ENCODE measurements at regions not wholly inside any gene's neighbourhood (a gene's known extent, or its start where the extent isn't known, plus 50 kb on each side); places are given as distances from the start of the nearest gene placed in this dataset.

DNA sequence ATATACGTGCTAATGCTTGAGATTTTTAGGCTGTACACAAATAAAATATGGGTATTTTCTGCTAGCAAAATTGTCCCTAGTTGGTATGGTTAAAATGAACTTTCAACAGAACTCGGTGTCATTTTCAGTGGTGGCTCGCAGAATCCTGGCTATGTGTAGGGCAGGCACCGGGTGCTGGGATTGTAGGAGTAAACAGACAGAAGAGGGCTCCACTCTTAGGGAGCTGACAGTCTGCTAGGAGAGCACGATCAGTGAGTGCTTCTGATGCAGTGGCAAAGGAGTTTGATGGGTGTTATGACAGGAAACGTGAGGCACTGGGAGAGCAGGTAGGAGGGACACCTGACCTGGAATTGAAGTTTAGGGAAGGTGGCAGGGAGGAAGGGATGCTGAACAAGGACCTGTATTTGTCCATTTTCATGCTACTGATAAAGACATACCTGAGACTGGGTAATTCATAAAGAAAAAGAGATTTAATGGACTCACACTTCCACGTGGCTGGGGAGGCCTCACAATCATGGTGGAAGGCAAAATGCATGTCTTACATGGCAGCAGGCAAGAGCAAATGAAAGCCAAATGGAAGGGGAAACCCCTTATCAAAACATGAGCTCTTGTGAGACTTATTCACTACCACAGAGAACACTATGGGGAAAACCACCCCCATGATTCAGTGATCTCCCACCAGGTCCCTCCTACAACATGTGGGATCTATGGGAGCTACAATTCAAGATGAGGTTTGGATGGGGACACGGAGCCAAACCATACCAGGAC is 105.4 kb upstream of the LCLAT1 start:
- peaks cover 24% of the 10 kb centered on the region for H3K36me3 Mint-ChIP-seq (ENCODE audit: low read depth)
- ChIA-PET POLR2A (interaction anchor here (0.6 to 1.0 kb wide), 3 partner anchors 36 to 231 kb away, joined by 3 to 6 read pairs (median 4); no protein-coding TSS in a partner anchor), CTCF (interaction anchor here (0.7 to 0.8 kb wide), 3 partner anchors 32 to 121 kb away, joined by 3 read pairs; no protein-coding TSS in a partner anchor)
- intact Hi-C loops (cut with DNase I, micrococcal nuclease) = no loop called here
- H3K9me3 Mint-ChIP-seq (ENCODE audit: low read depth) = peaks cover 15% of the 10 kb centered on the region
- H3K4me1 Mint-ChIP-seq = peaks cover 40% of the 10 kb centered on the region
- no peaks in the 10 kb centered on the region for H3K27me3 Mint-ChIP-seq
- ATAC-seq = peak; percentile 43
- no peak overlapping the region for H3K4me3 Mint-ChIP-seq
- H3K27ac Mint-ChIP-seq = peak overlapping the region; percentile 64
- peak; percentile 38 for DNase-seq

GRCh38 chr2:30346471-30347169 is 100.4 kb upstream of the LCLAT1 start:
- H3K9me3 Mint-ChIP-seq (ENCODE audit: low read depth) = peaks cover 11% of the 10 kb centered on the region
- intact Hi-C loops (cut with DNase I, micrococcal nuclease) = no loop called here
- H3K27me3 Mint-ChIP-seq = no peaks in the 10 kb centered on the region
- H3K36me3 Mint-ChIP-seq (ENCODE audit: low read depth) = peaks cover 14% of the 10 kb centered on the region
- POLR2A ChIA-PET = interaction anchor here (0.7 kb wide), 1 partner anchor 13 kb away, joined by 3 read pairs; no protein-coding TSS in a partner anchor
- CTCF ChIA-PET = interaction anchor here (1.5 kb wide), 2 partner anchors 10 to 14 kb away, joined by 3 to 6 read pairs; no protein-coding TSS in a partner anchor
- no peak overlapping the region for H3K4me3 Mint-ChIP-seq
- no peak for DNase-seq
- no peak for ATAC-seq
- peaks cover 20% of the 10 kb centered on the region for H3K4me1 Mint-ChIP-seq
- H3K27ac Mint-ChIP-seq = no peak overlapping the region

- ATAC-seq = peak; percentile 82
- CTCF ChIA-PET = interaction anchor here (1.1 kb wide), 1 partner anchor 82 kb away, joined by 5 read pairs; no protein-coding TSS in a partner anchor
These were observed 98.2 kb upstream of the LCLAT1 start for GRCh38 chr2:30348825-30349224.

DNA sequence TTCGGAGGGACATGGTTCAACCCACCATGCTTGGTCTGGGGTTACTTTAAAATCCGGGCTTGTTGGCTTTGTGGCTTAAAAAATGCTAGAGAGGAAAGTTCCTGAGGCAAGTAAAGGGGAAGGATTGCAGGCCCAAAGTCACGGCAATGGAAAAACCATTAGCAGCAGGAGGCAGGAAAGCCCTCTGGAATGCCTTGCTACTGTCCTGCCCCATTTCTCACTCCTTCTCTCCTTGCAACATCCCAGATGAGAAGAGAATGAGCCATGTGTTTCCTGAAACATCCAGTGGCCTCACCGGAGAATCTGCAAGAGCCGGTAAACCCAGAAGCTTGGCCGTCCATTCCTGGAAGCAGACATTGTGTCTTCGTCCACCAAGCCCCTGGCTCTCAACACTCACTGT is 97.4 kb upstream of the LCLAT1 start:
- no peak for ATAC-seq
- intact Hi-C loops (cut with DNase I, micrococcal nuclease) = no loop called here
- ChIA-PET POLR2A (no interaction called here), CTCF (interaction anchor here (0.7 kb wide), 1 partner anchor 35 kb away, joined by 3 read pairs; no protein-coding TSS in a partner anchor)
- Mint-ChIP-seq H3K36me3 (ENCODE audit: low read depth) (no peaks in the 10 kb centered on the region), H3K27me3 (no peaks in the 10 kb centered on the region), H3K4me1 (peaks cover 16% of the 10 kb centered on the region), H3K9me3 (ENCODE audit: low read depth) (no peaks in the 10 kb centered on the region), H3K27ac (no peak overlapping the region), H3K4me3 (no peak overlapping the region)
- no peak for DNase-seq

More at GRCh38 chr2:30348825-30349224, 98.2 kb upstream of the LCLAT1 start:
- POLR2A ChIA-PET = no interaction called here
- H3K9me3 Mint-ChIP-seq (ENCODE audit: low read depth) = no peaks in the 10 kb centered on the region
- peak overlapping the region; percentile 64 for H3K27ac Mint-ChIP-seq
- intact Hi-C loops (cut with DNase I, micrococcal nuclease) = no loop called here
- H3K4me3 Mint-ChIP-seq = no peak overlapping the region
- no peaks in the 10 kb centered on the region for H3K27me3 Mint-ChIP-seq
- peaks cover 16% of the 10 kb centered on the region for H3K4me1 Mint-ChIP-seq
- H3K36me3 Mint-ChIP-seq (ENCODE audit: low read depth) = no peaks in the 10 kb centered on the region
- peak; percentile 55 for DNase-seq

DNA sequence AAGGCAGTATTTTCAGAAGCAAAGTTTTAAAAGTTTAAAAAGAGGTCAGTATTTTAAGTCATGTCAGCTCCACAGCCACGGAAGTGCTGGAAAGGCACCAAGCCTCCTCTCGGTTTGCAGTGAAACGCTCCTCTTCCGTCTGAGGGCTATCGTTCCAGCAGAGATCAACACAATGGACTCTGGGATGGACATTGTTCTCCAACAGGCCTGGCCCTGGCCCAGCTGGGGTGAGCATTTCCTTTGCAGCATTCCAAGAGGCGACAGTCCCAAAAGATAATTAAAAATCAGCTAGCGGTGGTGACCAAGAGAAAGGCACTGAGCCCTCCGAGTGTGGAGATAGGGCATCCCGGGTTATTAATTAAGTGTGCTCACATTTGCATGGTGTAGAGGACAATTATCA is 95.9 kb upstream of the LCLAT1 start:
- Mint-ChIP-seq H3K27me3 (no peaks in the 10 kb centered on the region), H3K9me3 (ENCODE audit: low read depth) (no peaks in the 10 kb centered on the region), H3K4me1 (peaks cover 16% of the 10 kb centered on the region), H3K36me3 (ENCODE audit: low read depth) (no peaks in the 10 kb centered on the region), H3K27ac (no peak overlapping the region), H3K4me3 (no peak overlapping the region)
- no peak for ATAC-seq
- ChIA-PET POLR2A (no interaction called here), CTCF (interaction anchor here (1.4 kb wide), 1 partner anchor 28 kb away, joined by 4 read pairs; no protein-coding TSS in a partner anchor)
- intact Hi-C loops (cut with DNase I, micrococcal nuclease) = no loop called here
- no peak for DNase-seq

- ChIA-PET POLR2A (no interaction called here), CTCF (interaction anchor here (0.9 to 1.4 kb wide), 2 partner anchors 27 to 120 kb away, joined by 3 to 4 read pairs; no protein-coding TSS in a partner anchor)
- Mint-ChIP-seq H3K36me3 (ENCODE audit: low read depth) (no peaks in the 10 kb centered on the region), H3K4me3 (no peak overlapping the region), H3K4me1 (peaks cover 16% of the 10 kb centered on the region), H3K9me3 (ENCODE audit: low read depth) (no peaks in the 10 kb centered on the region), H3K27ac (no peak overlapping the region), H3K27me3 (no peaks in the 10 kb centered on the region)
- intact Hi-C loops (cut with DNase I, micrococcal nuclease) = no loop called here
- DNase-seq (no peak), ATAC-seq (no peak)
These were observed 95.1 kb upstream of the LCLAT1 start for GRCh38 chr2:30351949-30352348.

DNA sequence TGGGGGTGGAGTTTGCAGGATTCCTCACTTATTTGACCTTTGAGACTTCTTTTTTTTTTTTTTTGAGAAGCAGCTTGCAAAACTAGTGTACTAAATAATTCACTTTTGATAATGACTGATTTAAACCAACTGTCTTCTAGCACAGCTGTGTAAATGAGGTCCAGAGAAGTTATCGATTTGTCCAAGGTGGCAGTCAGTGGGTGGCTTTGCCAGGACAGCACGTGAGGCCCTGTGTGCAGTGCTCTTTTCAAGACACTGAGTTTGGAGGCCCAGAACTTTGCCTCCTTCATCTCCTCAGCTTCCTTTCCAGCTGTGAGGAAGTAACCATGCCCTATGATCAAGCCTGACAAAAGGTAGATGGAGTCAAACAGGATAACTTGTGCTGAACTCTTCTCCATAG is 92.9 kb upstream of the LCLAT1 start:
- intact Hi-C loops (cut with DNase I, micrococcal nuclease) = no loop called here
- ChIA-PET CTCF (no interaction called here), POLR2A (no interaction called here)
- Mint-ChIP-seq H3K27ac (no peak overlapping the region), H3K4me1 (peaks cover 5% of the 10 kb centered on the region), H3K36me3 (ENCODE audit: low read depth) (no peaks in the 10 kb centered on the region), H3K4me3 (no peak overlapping the region), H3K9me3 (ENCODE audit: low read depth) (no peaks in the 10 kb centered on the region), H3K27me3 (no peaks in the 10 kb centered on the region)
- ATAC-seq = no peak
- no peak for DNase-seq

DNA sequence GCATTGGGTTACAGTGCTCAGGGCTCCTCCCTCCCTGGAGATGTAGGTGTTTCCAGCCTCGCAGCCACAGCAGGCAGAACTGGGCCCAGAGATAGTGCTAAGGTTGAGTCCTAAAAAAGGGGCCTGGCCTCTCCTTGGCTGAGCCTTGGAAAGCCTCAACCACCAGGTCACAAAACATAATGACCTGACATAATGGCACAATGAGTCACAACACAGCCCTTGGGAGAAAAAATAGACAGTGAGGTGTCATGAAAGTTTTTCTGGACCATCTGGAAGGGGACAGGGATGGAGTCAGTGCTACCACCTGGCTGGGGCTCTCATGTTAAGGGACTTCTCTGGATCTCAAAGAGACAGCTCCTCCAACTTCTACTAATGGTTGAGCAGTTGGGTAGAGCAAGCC is 92.4 kb upstream of the LCLAT1 start:
- no peak overlapping the region for H3K4me3 Mint-ChIP-seq
- intact Hi-C loops (cut with DNase I, micrococcal nuclease) = no loop called here
- no peak for DNase-seq
- peaks cover 5% of the 10 kb centered on the region for H3K4me1 Mint-ChIP-seq
- no peaks in the 10 kb centered on the region for H3K27me3 Mint-ChIP-seq
- no peaks in the 10 kb centered on the region for H3K9me3 Mint-ChIP-seq (ENCODE audit: low read depth)
- H3K27ac Mint-ChIP-seq = no peak overlapping the region
- H3K36me3 Mint-ChIP-seq (ENCODE audit: low read depth) = no peaks in the 10 kb centered on the region
- ChIA-PET CTCF (no interaction called here), POLR2A (no interaction called here)
- no peak for ATAC-seq

GRCh38 chr2:30355306-30355705 is 91.7 kb upstream of the LCLAT1 start:
- intact Hi-C loops (cut with DNase I, micrococcal nuclease) = no loop called here
- ATAC-seq = no peak
- Mint-ChIP-seq H3K36me3 (ENCODE audit: low read depth) (no peaks in the 10 kb centered on the region), H3K9me3 (ENCODE audit: low read depth) (no peaks in the 10 kb centered on the region), H3K4me1 (peaks cover 10% of the 10 kb centered on the region), H3K4me3 (no peak overlapping the region), H3K27ac (no peak overlapping the region), H3K27me3 (no peaks in the 10 kb centered on the region)
- ChIA-PET CTCF (interaction anchor here (1.2 kb wide), 1 partner anchor 147 kb away, joined by 4 read pairs; no protein-coding TSS in a partner anchor), POLR2A (no interaction called here)
- no peak for DNase-seq

- intact Hi-C loops (cut with DNase I, micrococcal nuclease) = no loop called here
- Mint-ChIP-seq H3K36me3 (ENCODE audit: low read depth) (no peaks in the 10 kb centered on the region), H3K27me3 (no peaks in the 10 kb centered on the region), H3K9me3 (ENCODE audit: low read depth) (no peaks in the 10 kb centered on the region), H3K4me3 (no peak overlapping the region), H3K4me1 (peaks cover 15% of the 10 kb centered on the region), H3K27ac (no peak overlapping the region)
- POLR2A ChIA-PET = no interaction called here
- DNase-seq (no peak), ATAC-seq (no peak)
- CTCF ChIA-PET = interaction anchor here (0.7 to 1.6 kb wide), 4 partner anchors 9 to 148 kb away, joined by 3 to 6 read pairs (median 4); no protein-coding TSS in a partner anchor
These were observed 91.0 kb upstream of the LCLAT1 start for GRCh38 chr2:30356071-30356470.

DNA sequence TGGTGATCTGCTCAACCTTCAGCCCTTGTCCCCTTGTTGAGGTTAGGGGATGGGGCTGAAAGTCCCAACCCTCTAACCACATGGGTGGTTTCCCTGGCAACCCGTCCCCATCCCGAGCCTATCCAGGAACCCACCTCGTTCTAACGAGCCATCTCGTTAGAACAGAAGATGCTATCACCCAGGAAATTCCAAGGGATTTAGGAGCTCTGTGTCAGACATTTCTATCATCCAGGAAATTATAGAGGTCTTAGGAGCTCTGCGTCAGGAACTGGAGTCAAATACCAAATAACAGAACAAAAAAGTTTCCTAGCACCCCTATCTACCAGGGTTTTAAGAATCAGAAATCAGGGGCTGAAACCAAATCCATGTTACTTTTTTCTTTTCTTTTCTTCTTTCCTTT is 90.3 kb upstream of the LCLAT1 start:
- intact Hi-C loops (cut with DNase I, micrococcal nuclease) = no loop called here
- Mint-ChIP-seq H3K36me3 (ENCODE audit: low read depth) (no peaks in the 10 kb centered on the region), H3K9me3 (ENCODE audit: low read depth) (no peaks in the 10 kb centered on the region), H3K4me3 (no peak overlapping the region), H3K4me1 (peaks cover 22% of the 10 kb centered on the region), H3K27ac (no peak overlapping the region), H3K27me3 (no peaks in the 10 kb centered on the region)
- ChIA-PET POLR2A (no interaction called here), CTCF (interaction anchor here (0.7 to 1.6 kb wide), 4 partner anchors 9 to 113 kb away, joined by 3 to 6 read pairs (median 4); no protein-coding TSS in a partner anchor)
- DNase-seq (no peak), ATAC-seq (no peak)
